GM21737 (cell line): ENCODE measurements at regions not wholly inside any gene's neighbourhood (a gene's known extent, or its start where the extent isn't known, plus 50 kb on each side); places are given as distances from the start of the nearest gene placed in this dataset.
"Not testable (repeated sequence)": the region's sequence is repeated elsewhere in the genome, so short reads cannot be mapped to it uniquely, and the experiment has no call there.

Experiments
- ATAC-seq: cut with Tn5 transposase; IDR thresholded peaks from one replicate; pipeline ENCODE4 v1.9.1; 2021; ENCODE audit warnings: mild to moderate bottlenecking, moderate library complexity; ENCODE audit not compliant: unreplicated experiment

GRCh38 chr6:43925636-43926139 lies 155.7 kb downstream of the VEGFA start:
- ATAC-seq, result not testable (repeated sequence)

- no peak for ATAC-seq
Measured at GRCh38 chr6:43924222-43924702, 154.3 kb downstream of the VEGFA start.

- no peak for ATAC-seq
Measured at GRCh38 chr6:43923376-43924221, 153.6 kb downstream of the VEGFA start.

GRCh38 chr6:43922426-43923375 lies 152.7 kb downstream of the VEGFA start:
- ATAC-seq, result no peak

GRCh38 chr6:43921548-43922425 lies 151.8 kb downstream of the VEGFA start:
- ATAC-seq, result no peak

- ATAC-seq, result no peak
Measured at GRCh38 chr6:43921039-43921438, 151.0 kb downstream of the VEGFA start.

GRCh38 chr6:43919774-43920173 lies 149.8 kb downstream of the VEGFA start:
- ATAC-seq, result no peak

GRCh38 chr6:43917878-43918382 lies 147.9 kb downstream of the VEGFA start:
- ATAC-seq, result no peak

- no peak for ATAC-seq
Measured at GRCh38 chr6:43916924-43917877, 147.2 kb downstream of the VEGFA start.

GRCh38 chr6:43915986-43916923 lies 146.2 kb downstream of the VEGFA start:
- no peak for ATAC-seq

GRCh38 chr6:43915208-43915869 lies 145.3 kb downstream of the VEGFA start:
- ATAC-seq, result no peak

GRCh38 chr6:43914272-43915147 lies 144.5 kb downstream of the VEGFA start:
- ATAC-seq, result no peak

GRCh38 chr6:43913375-43914271 lies 143.6 kb downstream of the VEGFA start:
- no peak for ATAC-seq

- no peak for ATAC-seq
Measured at GRCh38 chr6:43912598-43913371, 142.8 kb downstream of the VEGFA start.

- no peak for ATAC-seq
Measured at GRCh38 chr6:43912116-43912577, 142.1 kb downstream of the VEGFA start.
